ENCODE measurements at regions not wholly inside any gene's neighbourhood (a gene's known extent, or its start where the extent isn't known, plus 50 kb on each side); places are given as distances from the start of the nearest gene placed in this dataset.

DNA sequence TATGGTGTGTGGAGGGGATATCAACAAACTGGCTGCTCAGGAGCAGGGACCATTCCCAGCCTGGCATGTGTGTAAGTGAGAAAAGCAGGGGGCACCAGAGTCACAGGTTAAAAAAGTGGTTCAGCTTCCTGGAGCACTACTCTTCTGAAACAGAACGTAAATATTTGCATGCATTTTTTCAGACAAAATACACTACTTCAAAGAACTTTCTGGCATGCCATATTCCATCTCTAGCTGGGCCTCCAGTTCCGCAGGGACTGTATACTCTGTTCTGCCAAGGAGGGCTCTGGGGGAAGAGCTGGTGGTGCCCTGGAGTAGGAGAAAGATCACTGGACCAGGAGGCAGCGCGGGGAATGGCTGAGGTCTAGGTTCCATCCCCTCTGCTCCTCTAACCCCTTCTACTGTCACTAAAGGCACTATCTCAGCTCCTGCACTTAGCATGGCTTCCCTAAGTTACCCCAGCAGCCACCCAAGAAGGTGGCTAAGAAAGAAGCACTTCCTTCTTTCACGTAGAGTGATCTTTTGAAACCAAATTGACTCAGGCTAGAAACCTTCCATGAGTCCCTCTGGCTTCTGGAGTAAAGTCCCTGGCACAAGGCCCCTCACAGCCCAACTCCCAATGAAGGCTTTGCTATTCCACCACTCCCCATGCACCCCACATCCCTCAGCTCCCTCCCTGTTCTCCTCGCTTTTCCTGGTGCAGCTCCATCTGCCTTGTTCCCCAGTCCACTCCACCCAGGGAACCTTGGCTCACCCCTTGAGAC is 57.6 kb upstream of the CABLES1 start:
- Histone ChIP-seq H3K36me3 (ENCODE audit: insufficient read depth, low read length) (no peaks in the 10 kb centered on the region), H3K4me2 (ENCODE audit: insufficient read depth, low read length) (no peak overlapping the region), H2AFZ (ENCODE audit: low read depth, low read length) (no peak overlapping the region), H3K27ac (ENCODE audit: low read length) (no peak overlapping the region), H3K4me1 (ENCODE audit: insufficient read depth, low read length) (peaks cover 17% of the 10 kb centered on the region), H3K9ac (ENCODE audit: low read depth, low read length) (no peak overlapping the region), H3K27me3 (ENCODE audit: insufficient read depth, low read length, poor library complexity) (no peaks in the 10 kb centered on the region), H3K4me3 (ENCODE audit: low read depth in 1 of 2, low read length in 2 of 2) (no peak overlapping the region), H4K20me1 (ENCODE audit: insufficient read depth, low read length) (no peaks in the 10 kb centered on the region), H3K9me3 (ENCODE audit: insufficient read depth, low read length, severe bottlenecking) (no peaks in the 10 kb centered on the region), H3K79me2 (ENCODE audit: insufficient read depth, low read length) (no peaks in the 10 kb centered on the region)
- ATAC-seq (ENCODE audit: insufficient read depth, low read depth) (0 out of 3 replicates have a peak, but pooled peaks have one; percentile 29), DNase-seq (no peak)
- TF ChIP-seq, protein P1, sequence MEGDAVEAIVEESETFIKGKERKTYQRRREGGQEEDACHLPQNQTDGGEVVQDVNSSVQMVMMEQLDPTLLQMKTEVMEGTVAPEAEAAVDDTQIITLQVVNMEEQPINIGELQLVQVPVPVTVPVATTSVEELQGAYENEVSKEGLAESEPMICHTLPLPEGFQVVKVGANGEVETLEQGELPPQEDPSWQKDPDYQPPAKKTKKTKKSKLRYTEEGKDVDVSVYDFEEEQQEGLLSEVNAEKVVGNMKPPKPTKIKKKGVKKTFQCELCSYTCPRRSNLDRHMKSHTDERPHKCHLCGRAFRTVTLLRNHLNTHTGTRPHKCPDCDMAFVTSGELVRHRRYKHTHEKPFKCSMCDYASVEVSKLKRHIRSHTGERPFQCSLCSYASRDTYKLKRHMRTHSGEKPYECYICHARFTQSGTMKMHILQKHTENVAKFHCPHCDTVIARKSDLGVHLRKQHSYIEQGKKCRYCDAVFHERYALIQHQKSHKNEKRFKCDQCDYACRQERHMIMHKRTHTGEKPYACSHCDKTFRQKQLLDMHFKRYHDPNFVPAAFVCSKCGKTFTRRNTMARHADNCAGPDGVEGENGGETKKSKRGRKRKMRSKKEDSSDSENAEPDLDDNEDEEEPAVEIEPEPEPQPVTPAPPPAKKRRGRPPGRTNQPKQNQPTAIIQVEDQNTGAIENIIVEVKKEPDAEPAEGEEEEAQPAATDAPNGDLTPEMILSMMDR (IDR thresholded peaks at IDR 0.05; ENCODE audit: borderline replicate concordance, extremely low read depth, low read length, poor library complexity, severe bottlenecking) = peak; percentile 42
- no peak for TF ChIP-seq EZH2 (IDR thresholded peaks at IDR 0.05; ENCODE audit: borderline replicate concordance, low read depth, low read length, severe bottlenecking)

DNA sequence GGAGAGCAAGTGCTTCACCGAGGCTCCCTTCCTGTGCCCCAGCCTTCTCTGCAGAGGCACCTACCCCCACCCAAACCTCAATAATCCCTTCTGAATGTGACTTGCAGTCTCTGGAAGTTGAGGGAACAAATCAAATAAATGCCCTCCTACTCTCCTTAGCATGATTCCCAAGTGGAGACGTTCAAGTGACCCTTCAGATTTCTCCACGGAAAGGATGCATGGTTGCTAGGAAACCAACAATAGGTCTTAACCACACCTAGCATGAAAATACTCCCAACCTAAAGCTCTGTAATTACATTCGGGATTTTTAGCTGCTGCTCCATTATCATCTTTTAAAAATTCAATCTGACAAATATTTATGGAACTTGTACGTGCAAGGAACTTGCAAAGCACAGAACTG is 50.2 kb upstream of the CABLES1 start:
- H3K36me3 ChIP-seq (ENCODE audit: insufficient read depth, low read length) = no peaks in the 10 kb centered on the region
- H3K27ac ChIP-seq (ENCODE audit: low read length) = no peak overlapping the region
- no peak overlapping the region for H3K4me3 ChIP-seq (ENCODE audit: low read depth in 1 of 2, low read length in 2 of 2)
- no peak overlapping the region for H3K4me2 ChIP-seq (ENCODE audit: insufficient read depth, low read length)
- DNase-seq (no peak), ATAC-seq (ENCODE audit: insufficient read depth, low read depth) (no peak)
- H3K4me1 ChIP-seq (ENCODE audit: insufficient read depth, low read length) = no peaks in the 10 kb centered on the region
- H4K20me1 ChIP-seq (ENCODE audit: insufficient read depth, low read length) = no peaks in the 10 kb centered on the region
- TF ChIP-seq, protein P1 (IDR thresholded peaks at IDR 0.05; ENCODE audit: borderline replicate concordance, extremely low read depth, low read length, poor library complexity, severe bottlenecking) = no peak
- TF ChIP-seq EZH2 (IDR thresholded peaks at IDR 0.05; ENCODE audit: borderline replicate concordance, low read depth, low read length, severe bottlenecking) = no peak
- H2AFZ ChIP-seq (ENCODE audit: low read depth, low read length) = no peak overlapping the region
- H3K27me3 ChIP-seq (ENCODE audit: insufficient read depth, low read length, poor library complexity) = no peaks in the 10 kb centered on the region
- no peaks in the 10 kb centered on the region for H3K79me2 ChIP-seq (ENCODE audit: insufficient read depth, low read length)
- no peaks in the 10 kb centered on the region for H3K9me3 ChIP-seq (ENCODE audit: insufficient read depth, low read length, severe bottlenecking)
- H3K9ac ChIP-seq (ENCODE audit: low read depth, low read length) = no peak overlapping the region

Measured in DND-41 (cell line).